ENCODE measurements at regions not wholly inside any gene's neighbourhood (a gene's known extent, or its start where the extent isn't known, plus 50 kb on each side); places are given as distances from the start of the nearest gene placed in this dataset.

- Histone ChIP-seq H2AFZ (ENCODE audit: low read length) (no peak overlapping the region), H4K20me1 (ENCODE audit: insufficient read depth, low read depth, low read length) (no peaks in the 10 kb centered on the region), H3K9ac (ENCODE audit: low read length) (no peak overlapping the region), H3K4me1 (ENCODE audit: low read length) (no peaks in the 10 kb centered on the region), H3K4me3 (ENCODE audit: low read length) (no peak overlapping the region), H3K27me3 (ENCODE audit: low read length) (no peaks in the 10 kb centered on the region), H3K27ac (ENCODE audit: low read length) (no peak overlapping the region), H3K79me2 (ENCODE audit: low read length) (no peaks in the 10 kb centered on the region), H3K9me2 (replicated peaks; ENCODE audit: insufficient read depth, low read length) (no peaks in the 10 kb centered on the region), H3K36me3 (ENCODE audit: insufficient read depth, low read length) (no peaks in the 10 kb centered on the region), H3K4me2 (ENCODE audit: low read depth, low read length, poor library complexity, severe bottlenecking) (no peak overlapping the region), H3K9me3 (ENCODE audit: low read length) (peaks cover 7% of the 10 kb centered on the region; the same call in 1 of the 2 replicates)
- no peak for DNase-seq
These were observed 111.8 kb downstream of the CTTN start for GRCh38 chr11:70510106-70510505.

DNA sequence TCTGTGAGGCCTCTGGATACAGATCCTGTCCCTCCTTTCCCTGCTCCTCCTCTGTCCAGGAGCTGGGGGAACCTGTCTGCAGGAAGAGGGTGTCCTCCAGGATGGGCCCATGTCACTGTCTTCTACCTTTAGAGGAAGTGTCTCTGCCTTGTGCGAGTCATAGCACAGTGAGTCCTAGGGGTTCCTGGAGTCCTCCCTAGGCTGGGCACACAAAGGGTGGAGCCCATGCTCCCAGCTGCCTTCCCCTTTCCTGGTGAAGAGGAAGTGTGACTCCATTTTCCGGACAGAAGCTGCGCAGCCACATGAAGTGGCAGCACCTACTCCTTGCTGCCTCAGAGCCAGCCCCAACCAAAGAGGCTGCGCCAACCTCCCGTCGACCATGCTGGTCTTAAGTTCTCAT is 112.2 kb downstream of the CTTN start:
- no peak overlapping the region for H3K4me2 ChIP-seq (ENCODE audit: low read depth, low read length, poor library complexity, severe bottlenecking)
- no peak overlapping the region for H2AFZ ChIP-seq (ENCODE audit: low read length)
- H3K9ac ChIP-seq (ENCODE audit: low read length), result no peak overlapping the region
- H3K4me1 ChIP-seq (ENCODE audit: low read length), result no peaks in the 10 kb centered on the region
- H3K36me3 ChIP-seq (ENCODE audit: insufficient read depth, low read length), result no peaks in the 10 kb centered on the region
- no peaks in the 10 kb centered on the region for H3K27me3 ChIP-seq (ENCODE audit: low read length)
- peaks cover 7% of the 10 kb centered on the region; the same call in 1 of the 2 replicates for H3K9me3 ChIP-seq (ENCODE audit: low read length)
- H4K20me1 ChIP-seq (ENCODE audit: insufficient read depth, low read depth, low read length), result no peaks in the 10 kb centered on the region
- H3K79me2 ChIP-seq (ENCODE audit: low read length), result no peaks in the 10 kb centered on the region
- H3K27ac ChIP-seq (ENCODE audit: low read length), result no peak overlapping the region
- no peak for DNase-seq
- no peaks in the 10 kb centered on the region for H3K9me2 ChIP-seq (replicated peaks; ENCODE audit: insufficient read depth, low read length)
- H3K4me3 ChIP-seq (ENCODE audit: low read length), result no peak overlapping the region

GRCh38 chr11:70511345-70511744 is 113.0 kb downstream of the CTTN start:
- H3K4me2 ChIP-seq (ENCODE audit: low read depth, low read length, poor library complexity, severe bottlenecking), result no peak overlapping the region
- H3K4me1 ChIP-seq (ENCODE audit: low read length), result no peaks in the 10 kb centered on the region
- no peaks in the 10 kb centered on the region for H3K27me3 ChIP-seq (ENCODE audit: low read length)
- no peaks in the 10 kb centered on the region for H4K20me1 ChIP-seq (ENCODE audit: insufficient read depth, low read depth, low read length)
- H3K9ac ChIP-seq (ENCODE audit: low read length), result no peak overlapping the region
- H2AFZ ChIP-seq (ENCODE audit: low read length), result no peak overlapping the region
- no peak overlapping the region for H3K4me3 ChIP-seq (ENCODE audit: low read length)
- peaks cover 7% of the 10 kb centered on the region; the same call in 1 of the 2 replicates for H3K9me3 ChIP-seq (ENCODE audit: low read length)
- H3K36me3 ChIP-seq (ENCODE audit: insufficient read depth, low read length), result no peaks in the 10 kb centered on the region
- no peak for DNase-seq
- no peaks in the 10 kb centered on the region for H3K79me2 ChIP-seq (ENCODE audit: low read length)
- H3K9me2 ChIP-seq (replicated peaks; ENCODE audit: insufficient read depth, low read length), result no peaks in the 10 kb centered on the region
- H3K27ac ChIP-seq (ENCODE audit: low read length), result no peak overlapping the region

- no peaks in the 10 kb centered on the region for H3K4me1 ChIP-seq (ENCODE audit: low read length)
- no peak overlapping the region for H3K27ac ChIP-seq (ENCODE audit: low read length)
- H3K27me3 ChIP-seq (ENCODE audit: low read length), result no peaks in the 10 kb centered on the region
- peaks cover 7% of the 10 kb centered on the region; the same call in 1 of the 2 replicates for H3K9me3 ChIP-seq (ENCODE audit: low read length)
- no peak for DNase-seq
- H4K20me1 ChIP-seq (ENCODE audit: insufficient read depth, low read depth, low read length), result no peaks in the 10 kb centered on the region
- no peaks in the 10 kb centered on the region for H3K9me2 ChIP-seq (replicated peaks; ENCODE audit: insufficient read depth, low read length)
- H3K9ac ChIP-seq (ENCODE audit: low read length), result no peak overlapping the region
- H3K36me3 ChIP-seq (ENCODE audit: insufficient read depth, low read length), result no peaks in the 10 kb centered on the region
- no peaks in the 10 kb centered on the region for H3K79me2 ChIP-seq (ENCODE audit: low read length)
- H3K4me3 ChIP-seq (ENCODE audit: low read length), result no peak overlapping the region
- no peak overlapping the region for H2AFZ ChIP-seq (ENCODE audit: low read length)
- no peak overlapping the region for H3K4me2 ChIP-seq (ENCODE audit: low read depth, low read length, poor library complexity, severe bottlenecking)
These were observed 114.4 kb downstream of the CTTN start for GRCh38 chr11:70512716-70513115.

DNA sequence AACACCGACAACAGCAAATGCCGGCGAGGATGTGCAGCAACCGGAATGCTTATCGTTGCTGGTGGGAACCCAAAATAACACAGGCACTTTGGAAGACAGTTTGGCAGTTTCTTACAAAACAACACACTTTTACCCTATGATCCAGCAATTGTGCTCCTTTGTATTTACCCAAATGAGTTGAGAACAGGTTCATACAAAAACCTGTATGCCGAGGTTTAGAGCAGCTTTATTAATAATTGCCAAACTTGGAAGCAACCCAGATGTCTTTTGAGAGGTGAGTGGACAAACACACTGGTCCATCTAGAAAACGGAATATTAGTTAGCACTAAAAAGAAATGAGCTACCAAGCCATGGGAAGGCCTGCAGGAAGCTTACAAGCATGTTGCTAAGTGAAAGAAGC is 118.9 kb downstream of the CTTN start:
- no peak overlapping the region for H2AFZ ChIP-seq (ENCODE audit: low read length)
- H3K9me3 ChIP-seq (ENCODE audit: low read length), result peaks cover 7% of the 10 kb centered on the region; the same call in 1 of the 2 replicates
- H3K27ac ChIP-seq (ENCODE audit: low read length), result no peak overlapping the region
- H3K36me3 ChIP-seq (ENCODE audit: insufficient read depth, low read length), result no peaks in the 10 kb centered on the region
- no peaks in the 10 kb centered on the region for H3K27me3 ChIP-seq (ENCODE audit: low read length)
- DNase-seq, result no peak
- H4K20me1 ChIP-seq (ENCODE audit: insufficient read depth, low read depth, low read length), result no peaks in the 10 kb centered on the region
- H3K4me3 ChIP-seq (ENCODE audit: low read length), result no peak overlapping the region
- H3K9me2 ChIP-seq (replicated peaks; ENCODE audit: insufficient read depth, low read length), result no peaks in the 10 kb centered on the region
- H3K79me2 ChIP-seq (ENCODE audit: low read length), result no peaks in the 10 kb centered on the region
- no peak overlapping the region for H3K9ac ChIP-seq (ENCODE audit: low read length)
- no peaks in the 10 kb centered on the region; the same call in 1 of the 2 replicates for H3K4me1 ChIP-seq (ENCODE audit: low read length)
- H3K4me2 ChIP-seq (ENCODE audit: low read depth, low read length, poor library complexity, severe bottlenecking), result no peak overlapping the region

DNA sequence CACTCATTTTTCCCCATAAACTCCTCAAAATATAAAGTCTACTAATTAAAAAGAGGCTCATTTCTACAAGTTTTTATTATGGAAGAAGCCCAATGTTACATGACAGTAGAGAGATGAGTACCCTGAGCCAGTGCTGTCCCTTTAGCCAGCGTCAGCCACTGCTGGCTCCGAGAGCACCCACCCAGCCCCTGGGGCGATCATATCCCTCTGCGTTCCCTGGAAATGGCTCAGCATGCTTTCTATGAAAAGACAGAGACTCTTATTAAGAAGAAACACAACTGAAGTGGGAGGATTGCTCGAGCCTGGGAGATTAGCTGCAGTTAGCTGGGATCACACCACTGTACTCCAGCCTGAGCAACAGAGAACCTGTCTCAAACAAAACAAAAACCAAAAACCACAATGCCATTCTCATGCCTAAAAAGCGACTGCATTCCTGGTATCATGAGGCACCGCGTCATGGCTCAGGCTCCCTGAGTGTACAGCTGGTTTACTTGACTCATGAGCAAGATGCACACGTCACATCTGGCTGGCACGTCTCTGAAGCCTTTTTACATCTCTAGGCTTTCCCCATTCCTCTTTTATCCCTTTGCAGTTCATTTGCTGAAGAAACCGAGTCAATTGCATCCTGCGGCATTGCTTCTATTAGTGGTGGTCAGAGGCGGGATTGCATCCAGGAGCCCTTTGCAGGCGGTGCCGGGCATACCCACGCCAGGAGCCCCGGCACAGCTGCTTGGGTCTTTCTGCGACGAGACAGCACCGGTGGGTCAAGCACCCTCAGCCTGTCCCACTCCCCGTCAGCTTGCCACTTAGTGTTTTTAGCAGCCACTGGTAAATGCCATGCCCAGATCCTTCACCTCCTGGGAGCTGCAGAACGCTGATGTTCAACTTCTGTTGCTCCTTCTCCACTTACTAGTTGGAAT is 119.9 kb downstream of the CTTN start:
- Histone ChIP-seq H3K4me1 (ENCODE audit: low read length) (no peaks in the 10 kb centered on the region; the same call in 1 of the 2 replicates), H2AFZ (ENCODE audit: low read length) (no peak overlapping the region), H3K4me3 (ENCODE audit: low read length) (no peak overlapping the region), H4K20me1 (ENCODE audit: insufficient read depth, low read depth, low read length) (no peaks in the 10 kb centered on the region), H3K9ac (ENCODE audit: low read length) (no peak overlapping the region), H3K4me2 (ENCODE audit: low read depth, low read length, poor library complexity, severe bottlenecking) (no peak overlapping the region), H3K36me3 (ENCODE audit: insufficient read depth, low read length) (no peaks in the 10 kb centered on the region), H3K9me3 (ENCODE audit: low read length) (no peaks in the 10 kb centered on the region), H3K79me2 (ENCODE audit: low read length) (no peaks in the 10 kb centered on the region), H3K27ac (ENCODE audit: low read length) (no peak overlapping the region), H3K9me2 (replicated peaks; ENCODE audit: insufficient read depth, low read length) (no peaks in the 10 kb centered on the region), H3K27me3 (ENCODE audit: low read length) (no peaks in the 10 kb centered on the region)
- DNase-seq, result no peak

DNA sequence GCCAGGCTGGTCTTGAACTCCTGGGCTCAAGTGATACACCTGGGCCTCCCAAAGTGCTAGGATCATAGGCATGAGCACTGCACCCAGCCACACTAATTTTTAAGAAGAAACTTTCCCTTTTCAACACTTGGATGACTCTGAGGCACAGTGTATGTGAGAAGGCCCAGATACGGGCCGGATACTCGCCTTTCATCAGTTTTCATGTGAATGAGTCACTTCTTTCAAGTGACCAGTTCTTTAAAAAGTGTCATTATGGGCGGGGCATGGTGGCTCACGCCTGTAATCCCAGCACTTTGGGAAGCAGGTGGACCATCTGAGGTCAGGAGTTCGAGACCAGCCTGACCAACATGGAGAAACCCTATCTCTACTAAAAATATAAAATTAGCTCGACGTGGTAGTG is 120.8 kb downstream of the CTTN start:
- Histone ChIP-seq H3K4me3 (ENCODE audit: low read length) (no peak overlapping the region), H3K27ac (ENCODE audit: low read length) (no peak overlapping the region), H2AFZ (ENCODE audit: low read length) (no peak overlapping the region), H3K27me3 (ENCODE audit: low read length) (no peaks in the 10 kb centered on the region), H3K79me2 (ENCODE audit: low read length) (no peaks in the 10 kb centered on the region), H3K9me2 (replicated peaks; ENCODE audit: insufficient read depth, low read length) (no peaks in the 10 kb centered on the region), H3K4me2 (ENCODE audit: low read depth, low read length, poor library complexity, severe bottlenecking) (no peak overlapping the region), H3K9me3 (ENCODE audit: low read length) (no peaks in the 10 kb centered on the region), H4K20me1 (ENCODE audit: insufficient read depth, low read depth, low read length) (no peaks in the 10 kb centered on the region), H3K9ac (ENCODE audit: low read length) (no peak overlapping the region), H3K4me1 (ENCODE audit: low read length) (peaks cover under 1% of the 10 kb centered on the region; the same call in 1 of the 2 replicates), H3K36me3 (ENCODE audit: insufficient read depth, low read length) (no peaks in the 10 kb centered on the region)
- no peak for DNase-seq

DNA sequence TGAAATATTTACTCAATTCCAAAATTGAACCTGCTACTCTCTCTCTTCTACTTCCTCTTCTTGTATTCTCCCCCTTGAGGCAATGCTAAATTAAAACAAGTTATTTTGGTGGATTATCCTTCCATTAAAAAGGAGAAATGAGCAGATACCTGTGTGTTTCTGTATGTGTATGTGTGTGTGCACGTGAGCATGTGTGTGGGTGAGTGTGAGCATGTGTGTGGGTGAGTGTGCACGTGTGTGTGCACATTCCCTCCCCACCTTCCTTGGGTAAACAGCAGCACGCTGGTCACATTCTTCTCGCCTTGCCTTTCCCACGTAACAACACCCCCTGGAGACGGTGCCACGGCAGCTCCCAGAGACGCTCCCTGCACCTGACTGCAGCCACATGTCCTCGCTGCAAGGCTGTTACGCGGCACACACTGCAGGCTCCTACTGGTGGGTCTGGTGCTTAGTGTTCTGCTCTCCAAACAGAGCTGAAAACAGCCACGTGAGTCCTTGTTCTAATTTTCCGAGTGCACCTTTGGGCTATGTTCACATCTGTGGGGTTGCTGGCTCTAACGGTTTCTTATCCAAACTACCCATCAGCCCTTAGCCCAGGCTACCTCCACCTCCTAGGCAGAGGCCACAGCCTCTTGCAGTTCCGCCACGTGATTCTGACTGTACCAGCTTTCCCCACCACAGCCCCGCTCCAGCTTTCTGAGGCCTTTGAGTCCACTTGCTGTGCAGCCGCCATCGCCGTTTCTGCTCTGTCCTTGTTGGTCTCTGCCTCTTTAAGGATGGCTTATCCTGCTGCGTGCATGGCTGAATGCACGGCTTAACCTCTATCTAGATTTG is 123.4 kb downstream of the CTTN start:
- no peaks in the 10 kb centered on the region for H3K27me3 ChIP-seq (ENCODE audit: low read length)
- H3K9ac ChIP-seq (ENCODE audit: low read length), result no peak overlapping the region
- no peaks in the 10 kb centered on the region for H3K36me3 ChIP-seq (ENCODE audit: insufficient read depth, low read length)
- H3K79me2 ChIP-seq (ENCODE audit: low read length), result no peaks in the 10 kb centered on the region
- no peaks in the 10 kb centered on the region for H3K9me3 ChIP-seq (ENCODE audit: low read length)
- H4K20me1 ChIP-seq (ENCODE audit: insufficient read depth, low read depth, low read length), result peaks cover 3% of the 10 kb centered on the region; the same call in 1 of the 2 replicates
- no peaks in the 10 kb centered on the region for H3K9me2 ChIP-seq (replicated peaks; ENCODE audit: insufficient read depth, low read length)
- H2AFZ ChIP-seq (ENCODE audit: low read length), result no peak overlapping the region
- H3K4me2 ChIP-seq (ENCODE audit: low read depth, low read length, poor library complexity, severe bottlenecking), result no peak overlapping the region
- H3K4me3 ChIP-seq (ENCODE audit: low read length), result no peak overlapping the region
- no peak for DNase-seq
- H3K27ac ChIP-seq (ENCODE audit: low read length), result no peak overlapping the region
- peaks cover 9% of the 10 kb centered on the region for H3K4me1 ChIP-seq (ENCODE audit: low read length)

Data from Karpas-422 (cell line).